Mononuclear cell (primary cell): ENCODE measurements at regions not wholly inside any gene's neighbourhood (a gene's known extent, or its start where the extent isn't known, plus 50 kb on each side); places are given as distances from the start of the nearest gene placed in this dataset.

Source experiments
- H3K27me3 ChIP-seq: 2 replicates; pipeline ENCODE4 v1.6.0; 2011; ENCODE audit warnings: low read length, control low read depth; ENCODE audit not compliant: insufficient read depth
- H3K4me1 ChIP-seq: 2 replicates; pipeline ENCODE4 v1.5.1; 2011; ENCODE audit warnings: mild to moderate bottlenecking, low read length, control low read depth; ENCODE audit not compliant: insufficient read depth
- H3K4me3 ChIP-seq: 2 replicates; pipeline ENCODE4 v1.5.1; 2011; ENCODE audit warnings: mild to moderate bottlenecking, low read length, moderate library complexity
- H3K9me3 ChIP-seq: 2 replicates; pipeline ENCODE4 v1.5.1; 2011; ENCODE audit warnings: low read depth, mild to moderate bottlenecking, control low read depth, low read length

GRCh38 chr1:221371705-221372104, 370.2 kb downstream of the DUSP10 start:
- no peaks in the 10 kb centered on the region for H3K4me1 ChIP-seq
- no peaks in the 10 kb centered on the region for H3K9me3 ChIP-seq
- no peaks in the 10 kb centered on the region for H3K27me3 ChIP-seq
- no peak overlapping the region for H3K4me3 ChIP-seq

GRCh38 chr1:221373795-221374194, 368.1 kb downstream of the DUSP10 start:
- H3K27me3 ChIP-seq = no peaks in the 10 kb centered on the region
- H3K9me3 ChIP-seq = no peaks in the 10 kb centered on the region
- H3K4me3 ChIP-seq = no peak overlapping the region
- no peaks in the 10 kb centered on the region for H3K4me1 ChIP-seq

GRCh38 chr1:221376286-221376685, 365.6 kb downstream of the DUSP10 start:
- H3K4me1 ChIP-seq = no peaks in the 10 kb centered on the region
- H3K27me3 ChIP-seq = no peaks in the 10 kb centered on the region
- no peak overlapping the region for H3K4me3 ChIP-seq
- H3K9me3 ChIP-seq = no peaks in the 10 kb centered on the region

GRCh38 chr1:221381910-221382623, 359.8 kb downstream of the DUSP10 start:
- no peak overlapping the region for H3K4me3 ChIP-seq
- H3K9me3 ChIP-seq = no peaks in the 10 kb centered on the region
- no peaks in the 10 kb centered on the region for H3K27me3 ChIP-seq
- no peaks in the 10 kb centered on the region for H3K4me1 ChIP-seq

GRCh38 chr1:221392453-221392852, 349.4 kb downstream of the DUSP10 start:
- Histone ChIP-seq H3K9me3 (no peaks in the 10 kb centered on the region), H3K4me3 (no peak overlapping the region), H3K27me3 (no peaks in the 10 kb centered on the region), H3K4me1 (no peaks in the 10 kb centered on the region)

- Histone ChIP-seq H3K27me3 (no peaks in the 10 kb centered on the region), H3K4me1 (no peaks in the 10 kb centered on the region), H3K9me3 (no peaks in the 10 kb centered on the region), H3K4me3 (no peak overlapping the region)
Observed at GRCh38 chr1:221394011-221394544, 347.8 kb downstream of the DUSP10 start.

GRCh38 chr1:221396526-221396925, 345.4 kb downstream of the DUSP10 start:
- no peaks in the 10 kb centered on the region for H3K4me1 ChIP-seq
- H3K9me3 ChIP-seq = peaks cover 4% of the 10 kb centered on the region
- H3K4me3 ChIP-seq = no peak overlapping the region
- no peaks in the 10 kb centered on the region for H3K27me3 ChIP-seq

- Histone ChIP-seq H3K27me3 (no peaks in the 10 kb centered on the region), H3K9me3 (peaks cover 5% of the 10 kb centered on the region), H3K4me3 (no peak overlapping the region), H3K4me1 (no peaks in the 10 kb centered on the region)
Observed at GRCh38 chr1:221397141-221397540, 344.7 kb downstream of the DUSP10 start.

- Histone ChIP-seq H3K4me1 (no peaks in the 10 kb centered on the region), H3K27me3 (no peaks in the 10 kb centered on the region), H3K4me3 (no peak overlapping the region), H3K9me3 (peaks cover 5% of the 10 kb centered on the region)
Observed at GRCh38 chr1:221397606-221398005, 344.3 kb downstream of the DUSP10 start.

- H3K9me3 ChIP-seq = peaks cover 5% of the 10 kb centered on the region
- H3K27me3 ChIP-seq = no peaks in the 10 kb centered on the region
- no peaks in the 10 kb centered on the region for H3K4me1 ChIP-seq
Observed at GRCh38 chr1:221405146-221405545, 336.7 kb downstream of the DUSP10 start.

GRCh38 chr1:221408117-221408803, 333.6 kb downstream of the DUSP10 start:
- H3K27me3 ChIP-seq = no peaks in the 10 kb centered on the region
- H3K4me1 ChIP-seq = no peaks in the 10 kb centered on the region
- no peaks in the 10 kb centered on the region for H3K9me3 ChIP-seq
- H3K4me3 ChIP-seq = no peak overlapping the region

More at GRCh38 chr1:221405146-221405545, 336.7 kb downstream of the DUSP10 start:
- no peak overlapping the region for H3K4me3 ChIP-seq

GRCh38 chr1:221411283-221411682, 330.6 kb downstream of the DUSP10 start:
- no peaks in the 10 kb centered on the region for H3K27me3 ChIP-seq
- H3K4me1 ChIP-seq = no peaks in the 10 kb centered on the region
- H3K9me3 ChIP-seq = no peaks in the 10 kb centered on the region
- no peak overlapping the region for H3K4me3 ChIP-seq

GRCh38 chr1:221414772-221415539, 326.9 kb downstream of the DUSP10 start:
- Histone ChIP-seq H3K9me3 (no peaks in the 10 kb centered on the region), H3K4me3 (no peak overlapping the region), H3K4me1 (no peaks in the 10 kb centered on the region), H3K27me3 (no peaks in the 10 kb centered on the region)

GRCh38 chr1:221415651-221416050, 326.2 kb downstream of the DUSP10 start:
- no peaks in the 10 kb centered on the region for H3K27me3 ChIP-seq
- no peaks in the 10 kb centered on the region for H3K9me3 ChIP-seq
- no peak overlapping the region for H3K4me3 ChIP-seq
- H3K4me1 ChIP-seq = no peaks in the 10 kb centered on the region

- Histone ChIP-seq H3K4me1 (no peaks in the 10 kb centered on the region), H3K9me3 (no peaks in the 10 kb centered on the region), H3K4me3 (no peak overlapping the region), H3K27me3 (no peaks in the 10 kb centered on the region)
Observed at GRCh38 chr1:221416142-221416541, 325.7 kb downstream of the DUSP10 start.
